ENCODE measurements at regions not wholly inside any gene's neighbourhood (a gene's known extent, or its start where the extent isn't known, plus 50 kb on each side); places are given as distances from the start of the nearest gene placed in this dataset.

DNA sequence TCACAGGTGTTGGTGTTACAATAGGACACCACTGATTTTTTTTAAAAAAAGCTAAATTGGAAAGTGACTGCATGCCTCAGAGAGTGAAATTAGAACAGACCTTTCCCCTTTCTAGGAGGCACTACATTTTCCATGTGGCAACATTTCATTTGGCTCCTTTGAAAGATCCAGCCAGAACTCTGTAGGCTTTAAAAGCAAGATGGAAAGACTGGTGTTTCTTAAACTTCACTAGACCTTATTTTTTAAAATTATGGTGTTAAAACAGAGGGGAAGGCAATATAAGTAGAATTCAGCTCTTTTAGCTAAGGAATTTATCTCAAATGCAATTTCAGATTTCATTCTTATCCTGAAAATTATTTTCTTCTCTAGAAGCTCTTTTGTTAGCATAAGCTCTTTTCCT, 317.6 kb upstream of the TGFBR2 start:
- TF ChIP-seq, protein P1, sequence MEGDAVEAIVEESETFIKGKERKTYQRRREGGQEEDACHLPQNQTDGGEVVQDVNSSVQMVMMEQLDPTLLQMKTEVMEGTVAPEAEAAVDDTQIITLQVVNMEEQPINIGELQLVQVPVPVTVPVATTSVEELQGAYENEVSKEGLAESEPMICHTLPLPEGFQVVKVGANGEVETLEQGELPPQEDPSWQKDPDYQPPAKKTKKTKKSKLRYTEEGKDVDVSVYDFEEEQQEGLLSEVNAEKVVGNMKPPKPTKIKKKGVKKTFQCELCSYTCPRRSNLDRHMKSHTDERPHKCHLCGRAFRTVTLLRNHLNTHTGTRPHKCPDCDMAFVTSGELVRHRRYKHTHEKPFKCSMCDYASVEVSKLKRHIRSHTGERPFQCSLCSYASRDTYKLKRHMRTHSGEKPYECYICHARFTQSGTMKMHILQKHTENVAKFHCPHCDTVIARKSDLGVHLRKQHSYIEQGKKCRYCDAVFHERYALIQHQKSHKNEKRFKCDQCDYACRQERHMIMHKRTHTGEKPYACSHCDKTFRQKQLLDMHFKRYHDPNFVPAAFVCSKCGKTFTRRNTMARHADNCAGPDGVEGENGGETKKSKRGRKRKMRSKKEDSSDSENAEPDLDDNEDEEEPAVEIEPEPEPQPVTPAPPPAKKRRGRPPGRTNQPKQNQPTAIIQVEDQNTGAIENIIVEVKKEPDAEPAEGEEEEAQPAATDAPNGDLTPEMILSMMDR (IDR thresholded peaks at IDR 0.05; ENCODE audit: low read depth, low read length, poor library complexity, severe bottlenecking) = no peak
- TF ChIP-seq EZH2phosphoT487 (IDR thresholded peaks at IDR 0.05; ENCODE audit: borderline replicate concordance, low read length) = no peak

Data from DOHH2 (cell line).